Transverse colon (tissue), 4 donors: ENCODE measurements at regions not wholly inside any gene's neighbourhood (a gene's known extent, or its start where the extent isn't known, plus 50 kb on each side); places are given as distances from the start of the nearest gene placed in this dataset.
A peak's percentile ranks its signal among the peaks of the same experiment; 100 is the strongest.

Experiments
- DNase-seq: peaks from one replicate; pipeline ENCODE4 v3.0.0-alpha.2; 2019
- H3K27ac ChIP-seq, 4 donors: fragments of 200-600 bp; sonication (generic); 2 replicates each; pipeline ENCODE4 v1.5.1; 2016 to 2018; ENCODE audit warnings: inconsistent platforms in 4 of 4
- H3K27me3 ChIP-seq: fragments of 200-600 bp; sonication (generic); 2 replicates; pipeline ENCODE4 v1.5.1; 2017; ENCODE audit warnings: inconsistent platforms
- H3K36me3 ChIP-seq, 4 donors: fragments of 200-600 bp; sonication (generic); 2 replicates each; pipeline ENCODE4 v1.5.1; 2017 to 2019; ENCODE audit warnings: inconsistent platforms in 4 of 4
- H3K4me1 ChIP-seq, 4 donors: fragments of 200-600 bp; sonication (generic); 2 replicates each; pipeline ENCODE4 v1.5.1; 2017 to 2020; ENCODE audit warnings: inconsistent platforms in 4 of 4
- H3K4me3 ChIP-seq, 4 donors: fragments of 200-600 bp; sonication (generic); 1 replicate in 1 of 4; 2 replicates in 3 of 4; pipeline versions ENCODE4 v1.5.1 to v1.6.1; 2017 to 2019; ENCODE audit warnings: inconsistent platforms in 4 of 4
- H3K9me3 ChIP-seq, 2 donors: fragments of 200-600 bp; sonication (generic); 2 replicates each; pipeline ENCODE4 v1.5.1; 2017 to 2019; ENCODE audit warnings: inconsistent platforms in 2 of 2
- EP300 ChIP-seq: sonication (generic); formaldehyde crosslinking; IDR thresholded peaks from one replicate; pipeline ENCODE4 v1.6.1; 2017; ENCODE audit warnings: antibody characterized with exemption, low read depth
- POLR2A ChIP-seq: fragments of 450-650 bp; IDR thresholded peaks from one replicate; pipeline ENCODE4 v1.6.1; 2016; ENCODE audit warnings: antibody characterized with exemption, mild to moderate bottlenecking, moderate library complexity
- POLR2AphosphoS5 ChIP-seq, 3 donors: sonication (generic); formaldehyde crosslinking; IDR thresholded peaks; one replicate each; pipeline ENCODE4 v1.6.1; 2016; ENCODE audit warnings: antibody characterized with exemption in 3 of 3
- WGBS, 2 donors: methylation state at CpG; one replicate each; pipeline ENCODE4 v1.1.5; 2018; ENCODE audit warnings: low coverage in 1 of 2; 5-methylcytosine and 5-hydroxymethylcytosine counted together
- in situ Hi-C, 4 donors: fragments of 200-750 bp; cut with MboI; loops; one replicate each; pipeline versions ENCODE4 v1.15.0 to v1.15.1; 2017; ENCODE audit warnings: low sequenced_read_pairs in 3 of 4, low pct_ligation_motif_present in 1 of 4, low pct_unique_long_range_greater_than_20kb in 1 of 4
- intact Hi-C: fragments of 100-400 bp; cut with DNase I; formaldehyde crosslinking; loops from one replicate; pipeline ENCODE4 v1.15.1; 2023; ENCODE audit warnings: low total_unique reads
- TF ChIP-seq, protein P1 (sequence below), 5 experiments: fragments of 200-600 bp in 3 of 5; fragments of 450-650 bp in 2 of 5; sonication (generic) in 3 of 5; IDR thresholded peaks; 1 replicate in 2 of 5; 2 replicates in 3 of 5; pipeline ENCODE4 v1.5.1; 2016 to 2017; ENCODE audit warnings: antibody characterized with exemption in 5 of 5, inconsistent platforms in 3 of 5, mild to moderate bottlenecking in 2 of 5, moderate library complexity in 1 of 5

DNA sequence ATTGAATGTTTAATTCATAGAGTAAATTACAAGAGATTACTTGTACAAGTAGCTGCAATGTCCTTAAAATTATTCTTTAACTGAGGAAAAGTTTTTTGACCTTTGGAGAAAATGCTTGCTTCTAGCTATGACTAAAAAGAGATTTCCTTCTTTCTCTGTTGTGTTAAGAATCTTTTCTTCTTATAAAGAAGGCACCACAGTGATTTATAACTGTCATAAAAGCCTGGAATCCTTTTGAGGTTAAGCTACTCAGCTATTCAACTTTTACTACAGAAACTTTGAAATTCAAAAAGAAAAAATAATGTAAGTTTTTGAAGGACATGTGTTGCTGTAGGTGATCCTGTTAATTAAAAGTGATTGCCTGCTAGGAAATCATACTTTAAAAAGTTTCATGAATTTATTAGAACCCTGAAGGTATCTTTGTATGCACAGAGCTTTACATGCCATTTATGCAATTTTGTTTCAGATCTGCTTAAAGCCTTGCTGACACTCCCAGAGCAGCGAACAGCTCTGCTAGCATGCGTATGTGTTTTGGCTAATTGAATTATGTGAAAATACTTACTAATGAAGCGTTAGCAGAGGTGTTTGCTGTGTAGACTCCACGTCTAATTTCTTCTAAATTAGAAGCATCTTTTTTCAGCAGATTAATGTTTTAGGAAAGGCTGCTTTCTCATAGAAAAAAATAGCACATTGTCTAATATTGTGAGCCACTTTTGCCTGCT is 94.7 kb upstream of the SMYD2 start:
- intact Hi-C loops: no loop called here
- H3K36me3 ChIP-seq: no peaks in the 10 kb centered on the region
- no peak overlapping the region for H3K27ac ChIP-seq
- H3K4me3 ChIP-seq: no peak overlapping the region
- peaks cover 67% of the 10 kb centered on the region for H3K27me3 ChIP-seq
- TF ChIP-seq EP300 (no peak), POLR2A (no peak), POLR2AphosphoS5 (IDR thresholded peaks at IDR 0.05) (no peak)
- TF ChIP-seq, protein P1, sequence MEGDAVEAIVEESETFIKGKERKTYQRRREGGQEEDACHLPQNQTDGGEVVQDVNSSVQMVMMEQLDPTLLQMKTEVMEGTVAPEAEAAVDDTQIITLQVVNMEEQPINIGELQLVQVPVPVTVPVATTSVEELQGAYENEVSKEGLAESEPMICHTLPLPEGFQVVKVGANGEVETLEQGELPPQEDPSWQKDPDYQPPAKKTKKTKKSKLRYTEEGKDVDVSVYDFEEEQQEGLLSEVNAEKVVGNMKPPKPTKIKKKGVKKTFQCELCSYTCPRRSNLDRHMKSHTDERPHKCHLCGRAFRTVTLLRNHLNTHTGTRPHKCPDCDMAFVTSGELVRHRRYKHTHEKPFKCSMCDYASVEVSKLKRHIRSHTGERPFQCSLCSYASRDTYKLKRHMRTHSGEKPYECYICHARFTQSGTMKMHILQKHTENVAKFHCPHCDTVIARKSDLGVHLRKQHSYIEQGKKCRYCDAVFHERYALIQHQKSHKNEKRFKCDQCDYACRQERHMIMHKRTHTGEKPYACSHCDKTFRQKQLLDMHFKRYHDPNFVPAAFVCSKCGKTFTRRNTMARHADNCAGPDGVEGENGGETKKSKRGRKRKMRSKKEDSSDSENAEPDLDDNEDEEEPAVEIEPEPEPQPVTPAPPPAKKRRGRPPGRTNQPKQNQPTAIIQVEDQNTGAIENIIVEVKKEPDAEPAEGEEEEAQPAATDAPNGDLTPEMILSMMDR (IDR thresholded peaks at IDR 0.05): no peak
- peaks cover 0 to 6% (median 2%) of the 10 kb centered on the region in 4 donors for H3K4me1 ChIP-seq
- 29 to 49% methylated on average over 4 of the region's 4 CpGs for WGBS, 2 donors
- H3K9me3 ChIP-seq: no peaks in the 10 kb centered on the region
- in situ Hi-C loops: loop anchor here in 1 of 4 donors (10.0 kb wide), 1 partner anchor 59 kb away; no protein-coding TSS in a partner anchor
- no peak for DNase-seq

DNA sequence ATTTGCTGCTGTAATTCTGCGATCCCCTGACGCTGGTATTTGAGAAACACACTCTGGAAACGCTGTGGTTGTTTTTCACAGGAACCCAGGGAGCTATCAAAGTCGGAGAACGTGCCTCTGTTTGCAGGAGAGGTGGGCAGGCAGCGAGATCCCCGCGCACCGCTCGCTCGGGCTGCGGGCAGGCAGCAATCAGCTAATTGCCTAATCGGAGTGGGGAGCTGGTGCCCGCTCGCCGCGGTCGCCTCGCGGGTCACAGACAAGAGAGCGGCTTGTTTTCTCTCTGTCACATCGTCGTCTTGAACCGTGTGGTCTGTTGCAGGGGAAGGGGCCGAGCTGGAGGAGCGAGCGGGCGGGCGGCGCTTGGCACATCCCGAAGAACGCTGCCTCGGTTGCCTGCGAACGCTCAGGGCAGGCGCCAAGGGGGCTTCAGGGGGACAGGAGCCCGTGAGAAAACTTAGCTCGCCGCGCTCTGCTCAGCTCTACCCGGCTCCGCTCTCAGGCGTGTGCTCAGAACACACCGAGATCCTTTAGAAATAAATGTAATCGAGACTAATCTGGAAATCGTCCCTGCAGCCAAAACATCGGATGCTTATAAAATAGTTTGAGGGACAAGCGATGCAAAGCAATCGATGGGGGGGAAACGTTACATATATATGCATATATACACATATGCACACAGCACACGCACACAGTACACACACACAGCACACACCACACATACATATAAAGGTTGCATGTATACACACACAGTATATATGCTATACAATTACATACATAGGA is 93.6 kb upstream of the SMYD2 start:
- no peak for DNase-seq
- intact Hi-C loops (no loop called here), in situ Hi-C loops (loop anchor here in 1 of 4 donors (10.0 kb wide), 1 partner anchor 57 kb away; no protein-coding TSS in a partner anchor)
- H3K4me1 ChIP-seq: peaks cover 0 to 6% (median 2%) of the 10 kb centered on the region in 4 donors
- no peaks in the 10 kb centered on the region for H3K36me3 ChIP-seq
- TF ChIP-seq POLR2AphosphoS5 (IDR thresholded peaks at IDR 0.05): no peak
- TF ChIP-seq, protein P1 (IDR thresholded peaks at IDR 0.05): no peak
- no peak for TF ChIP-seq POLR2A
- TF ChIP-seq EP300: no peak
- H3K9me3 ChIP-seq: no peaks in the 10 kb centered on the region
- H3K27ac ChIP-seq: no peak overlapping the region
- 9 to 67% methylated on average over 1 to 51 of the region's 51 CpGs for WGBS, 2 donors
- peaks cover 65% of the 10 kb centered on the region for H3K27me3 ChIP-seq
- peak overlapping the region in 1 of 4 donors; percentile 28 for H3K4me3 ChIP-seq

DNA sequence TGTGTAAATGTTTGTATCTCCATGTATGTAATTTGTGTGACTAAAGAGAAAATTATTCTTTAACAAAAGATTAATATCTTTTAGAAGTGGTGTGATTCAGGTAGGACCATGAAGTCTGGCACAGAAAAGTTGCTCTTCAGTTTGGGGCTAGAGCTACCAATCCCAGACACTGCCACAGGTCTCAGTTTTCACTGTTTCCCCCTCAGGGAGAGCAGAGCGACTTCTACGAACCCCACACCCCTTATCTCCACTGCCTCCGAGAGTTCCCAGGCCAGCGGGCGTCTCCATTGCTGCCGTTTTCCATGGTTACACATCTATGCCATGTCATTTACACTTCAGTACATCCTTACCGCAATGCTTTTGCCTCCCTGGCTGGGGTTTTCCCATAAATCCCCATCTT is 93.0 kb upstream of the SMYD2 start:
- intact Hi-C loops: no loop called here
- WGBS, 2 donors: 44 to 56% methylated on average over 5 to 7 of the region's 7 CpGs
- Histone ChIP-seq H3K4me3 (no peak overlapping the region), H3K4me1 (peaks cover 0 to 6% (median 2%) of the 10 kb centered on the region in 4 donors), H3K27me3 (peaks cover 60% of the 10 kb centered on the region), H3K27ac (no peak overlapping the region), H3K9me3 (no peaks in the 10 kb centered on the region), H3K36me3 (no peaks in the 10 kb centered on the region)
- no peak for DNase-seq
- in situ Hi-C loops: loop anchor here in 1 of 4 donors (10.0 kb wide), 1 partner anchor 57 kb away; no protein-coding TSS in a partner anchor
- no peak for TF ChIP-seq POLR2AphosphoS5 (IDR thresholded peaks at IDR 0.05)
- TF ChIP-seq, protein P1 (IDR thresholded peaks at IDR 0.05): no peak
- TF ChIP-seq EP300: no peak
- no peak for TF ChIP-seq POLR2A

DNA sequence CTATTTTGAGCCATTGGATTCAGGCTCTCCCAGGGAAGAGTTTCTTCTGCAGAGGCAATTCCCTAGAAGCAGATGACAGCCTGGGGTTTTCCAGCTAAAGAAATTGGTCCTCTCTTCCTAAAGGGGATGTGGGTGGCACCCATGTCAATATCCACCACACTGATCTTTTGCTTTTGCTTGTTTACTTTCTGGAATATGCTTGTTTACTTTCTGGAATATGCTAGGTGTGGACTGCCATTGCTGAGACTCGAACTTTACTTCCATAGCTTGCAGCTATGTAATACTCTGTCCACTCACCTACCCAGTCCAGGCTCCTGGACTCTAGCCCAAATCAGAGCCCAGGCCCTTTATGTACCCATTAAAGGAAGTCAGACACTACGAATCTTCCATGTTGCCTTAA is 92.1 kb upstream of the SMYD2 start:
- Histone ChIP-seq H3K27me3 (peaks cover 63% of the 10 kb centered on the region), H3K4me3 (no peak overlapping the region), H3K4me1 (peaks cover 0 to 6% (median 2%) of the 10 kb centered on the region in 4 donors), H3K36me3 (no peaks in the 10 kb centered on the region), H3K9me3 (no peaks in the 10 kb centered on the region), H3K27ac (no peak overlapping the region)
- no peak for TF ChIP-seq POLR2A
- TF ChIP-seq POLR2AphosphoS5 (IDR thresholded peaks at IDR 0.05): no peak
- no peak for TF ChIP-seq EP300
- TF ChIP-seq, protein P1 (IDR thresholded peaks at IDR 0.05): no peak
- no peak for DNase-seq
- 33 to 67% methylated on average over 1 to 2 of the region's 2 CpGs for WGBS, 2 donors
- in situ Hi-C loops (loop anchor here in 1 of 4 donors (10.0 kb wide), 1 partner anchor 56 kb away; no protein-coding TSS in a partner anchor), intact Hi-C loops (no loop called here)
